ENCODE measurements at regions not wholly inside any gene's neighbourhood (a gene's known extent, or its start where the extent isn't known, plus 50 kb on each side); places are given as distances from the start of the nearest gene placed in this dataset.

DNA sequence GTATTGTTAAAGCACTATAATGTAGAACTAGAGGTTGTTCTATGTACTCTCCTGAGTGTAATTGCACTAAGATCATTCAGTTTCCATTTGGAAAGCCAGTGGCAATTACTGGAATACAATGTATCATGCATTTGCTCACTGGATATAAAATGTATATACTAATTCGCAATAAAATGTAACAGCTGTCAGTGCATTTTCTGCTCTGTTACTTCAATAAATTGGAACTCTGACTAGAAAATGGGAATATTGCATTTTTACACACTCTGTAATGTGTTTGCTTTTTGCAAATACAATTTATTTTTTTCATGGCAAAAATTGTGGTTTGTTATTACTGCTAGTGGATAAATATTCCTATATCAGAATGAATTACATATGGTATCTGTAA is 893.8 kb upstream of the POU3F3 start:
- ATAC-seq = no peak

DNA sequence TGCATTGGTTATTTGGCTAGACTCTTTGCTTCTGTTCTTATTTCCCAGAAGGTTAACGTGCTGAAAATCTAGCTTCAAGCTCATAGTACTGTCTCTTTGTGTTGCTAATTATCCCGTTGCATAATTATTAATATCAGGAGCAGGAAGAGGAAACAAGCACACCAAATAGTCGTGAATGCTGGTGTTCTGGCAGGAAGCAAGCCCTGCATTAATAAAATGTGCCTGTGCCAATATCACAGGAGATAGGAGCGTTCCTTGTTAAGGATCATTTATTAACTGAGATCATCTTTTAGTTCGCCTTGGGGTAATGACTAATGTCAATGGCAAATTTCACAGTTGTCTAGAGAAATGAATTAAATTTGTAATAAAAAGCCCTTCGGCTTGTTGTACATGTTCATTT is 893.0 kb upstream of the POU3F3 start:
- ATAC-seq = no peak

- no peak for ATAC-seq
These were observed 892.1 kb upstream of the POU3F3 start for GRCh38 chr2:103961862-103962261.

DNA sequence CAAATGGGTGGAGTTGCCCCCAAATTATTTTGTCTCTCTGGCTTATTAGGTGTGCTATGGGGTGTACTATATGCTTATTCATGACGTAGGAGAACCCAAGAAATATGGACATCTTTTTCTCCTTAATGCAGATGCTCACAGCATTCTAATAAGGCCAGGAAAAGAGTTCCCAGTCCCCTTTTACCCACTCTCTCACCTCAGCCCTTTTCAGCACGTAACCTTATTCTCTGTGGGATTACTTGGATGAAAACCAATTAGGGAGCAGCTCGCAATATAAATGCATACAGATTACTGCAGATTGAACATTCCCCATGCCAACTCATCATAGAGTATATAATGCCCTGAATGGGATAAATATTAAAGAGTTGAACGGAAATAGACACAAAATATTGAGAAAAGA is 891.2 kb upstream of the POU3F3 start:
- no peak for ATAC-seq

- no peak for ATAC-seq
These were observed 890.7 kb upstream of the POU3F3 start for GRCh38 chr2:103963146-103963725.

GRCh38 chr2:103977241-103977640 is 876.7 kb upstream of the POU3F3 start:
- no peak for ATAC-seq

GRCh38 chr2:103977668-103978067 is 876.2 kb upstream of the POU3F3 start:
- ATAC-seq = no peak

DNA sequence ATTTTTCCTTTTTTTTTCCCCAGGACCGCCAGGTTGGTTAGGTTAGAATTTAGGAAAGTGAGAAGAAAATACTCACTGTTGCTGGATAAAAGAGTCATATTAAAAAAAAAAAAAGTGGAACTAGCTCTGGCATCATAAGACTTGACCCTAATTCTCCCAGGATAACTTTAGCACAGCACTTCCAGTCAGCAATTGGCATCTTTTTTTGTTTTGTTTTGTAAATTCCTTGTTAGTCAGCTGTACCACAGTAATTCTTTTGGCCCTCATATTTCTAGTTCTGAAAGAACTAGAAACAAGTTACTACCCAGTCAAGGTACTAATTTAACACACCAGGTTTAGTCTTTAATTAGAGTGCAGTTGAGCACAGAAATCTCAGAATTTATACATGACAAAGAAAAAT is 873.5 kb upstream of the POU3F3 start:
- ATAC-seq = no peak

DNA sequence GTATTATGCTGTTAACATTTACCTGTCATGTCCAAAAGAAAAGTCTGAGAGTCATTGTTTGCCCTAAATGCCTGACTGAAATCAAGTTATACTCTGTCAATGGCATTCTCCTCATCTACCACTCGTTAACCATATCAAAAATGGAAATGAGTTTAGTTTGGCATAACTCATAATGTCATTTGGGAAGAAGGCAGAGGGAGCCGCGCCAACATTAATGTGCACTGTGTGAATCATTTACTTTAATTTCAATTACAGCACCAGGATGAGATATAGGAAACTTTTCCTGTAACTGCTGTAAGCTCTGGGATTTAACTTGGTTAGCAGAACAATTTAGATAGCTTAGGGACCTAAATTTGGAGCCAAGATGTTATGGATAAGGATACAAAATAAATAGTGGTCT is 871.2 kb upstream of the POU3F3 start:
- ATAC-seq = no peak

DNA sequence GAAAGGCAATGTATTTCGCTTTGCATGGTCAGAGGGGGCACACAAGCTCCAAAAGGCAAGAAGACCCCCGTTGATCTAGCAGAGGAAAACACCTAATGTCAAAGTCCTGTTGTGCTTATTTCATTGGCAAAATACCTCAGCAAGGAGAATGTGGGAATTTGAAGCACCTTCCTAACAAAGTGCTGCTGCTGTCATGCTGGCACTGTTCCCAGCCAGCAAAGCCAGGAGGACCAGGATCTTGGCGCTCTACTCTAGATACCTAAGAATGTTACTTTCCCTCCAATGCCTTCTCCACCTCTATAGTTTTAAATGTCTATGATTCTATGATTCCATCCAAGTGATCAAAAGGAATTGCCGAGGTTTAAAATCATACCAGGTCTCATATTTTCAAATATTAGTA is 867.9 kb upstream of the POU3F3 start:
- no peak for ATAC-seq

DNA sequence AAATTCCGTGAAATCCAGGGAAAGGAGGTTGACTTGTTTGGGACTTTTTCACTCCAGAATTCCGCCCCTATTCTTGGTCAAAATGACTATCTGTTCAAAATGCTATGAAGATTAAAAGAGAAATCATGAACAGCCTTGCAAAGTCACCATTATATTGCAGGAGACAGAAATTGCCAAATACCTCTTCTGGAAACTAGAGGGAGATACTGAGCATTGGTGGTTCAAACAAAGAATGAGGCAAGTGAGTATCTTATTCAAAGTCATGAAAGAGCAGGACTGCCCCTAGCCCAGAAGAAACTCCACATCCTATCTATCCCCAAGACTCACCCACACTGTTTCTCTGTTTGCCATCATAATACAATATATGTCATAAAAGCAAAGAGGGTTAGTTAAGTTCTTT is 862.3 kb upstream of the POU3F3 start:
- no peak for ATAC-seq

DNA sequence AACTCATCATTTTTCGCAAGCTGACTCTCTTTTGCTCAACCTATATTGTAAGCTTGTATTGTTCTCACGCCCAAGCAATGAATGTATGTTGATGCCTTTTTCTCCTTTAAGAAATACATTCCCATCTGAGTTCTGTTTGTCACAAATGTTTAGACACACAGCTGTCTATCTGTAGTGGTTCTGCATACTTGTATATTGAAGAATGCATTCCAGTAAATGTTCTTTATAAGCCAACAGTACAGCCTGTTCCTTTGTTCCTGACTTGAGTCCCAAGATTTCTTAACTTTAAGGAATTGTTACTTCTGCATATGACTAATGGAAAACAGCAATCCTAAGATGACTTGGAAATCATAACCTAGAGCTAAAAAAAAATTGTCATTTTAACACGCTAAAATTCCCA is 849.1 kb upstream of the POU3F3 start:
- ATAC-seq = no peak

DNA sequence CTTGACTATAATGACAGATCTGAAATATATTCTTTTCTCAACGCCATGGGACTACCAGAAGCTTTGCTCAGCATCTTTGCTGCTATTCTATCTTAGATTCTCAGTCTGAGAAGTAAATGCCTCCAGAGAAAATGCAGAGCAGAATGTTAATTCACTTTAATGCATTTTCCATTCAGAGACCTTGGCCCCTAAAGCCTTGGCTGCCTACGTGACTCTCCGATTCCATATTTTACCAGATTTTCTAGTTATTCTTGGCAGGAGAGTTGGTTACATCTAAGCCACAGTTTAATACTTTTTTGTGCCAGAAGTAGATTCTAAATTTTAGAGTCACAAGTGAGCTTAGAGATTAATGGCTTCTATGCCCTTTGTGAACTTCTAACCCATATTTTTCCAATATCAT is 837.1 kb upstream of the POU3F3 start:
- no peak for ATAC-seq

GRCh38 chr2:104023306-104023705 is 830.6 kb upstream of the POU3F3 start:
- no peak for ATAC-seq

DNA sequence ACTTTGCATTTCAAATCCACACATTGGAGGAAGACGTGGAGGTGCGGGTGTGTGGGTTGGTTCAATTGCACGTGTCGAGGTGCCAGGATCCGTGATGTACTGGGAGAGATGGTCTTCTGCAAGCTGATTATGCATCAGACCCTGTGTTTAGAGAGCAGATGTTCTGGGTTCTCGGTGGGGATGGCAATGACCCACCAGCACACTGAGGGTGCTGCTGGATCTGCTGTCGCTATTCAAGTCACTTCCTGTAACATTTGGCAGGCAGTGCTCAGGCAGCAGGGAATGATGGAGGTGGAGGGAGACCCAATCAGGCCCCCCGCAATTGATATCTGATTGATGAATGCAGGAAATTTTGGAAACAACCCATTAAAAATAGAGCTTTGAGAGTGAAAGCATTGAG is 830.1 kb upstream of the POU3F3 start:
- ATAC-seq = no peak

- no peak for ATAC-seq
These were observed 828.6 kb upstream of the POU3F3 start for GRCh38 chr2:104025295-104025694.

- no peak for ATAC-seq
These were observed 827.2 kb upstream of the POU3F3 start for GRCh38 chr2:104026725-104027124.

DNA sequence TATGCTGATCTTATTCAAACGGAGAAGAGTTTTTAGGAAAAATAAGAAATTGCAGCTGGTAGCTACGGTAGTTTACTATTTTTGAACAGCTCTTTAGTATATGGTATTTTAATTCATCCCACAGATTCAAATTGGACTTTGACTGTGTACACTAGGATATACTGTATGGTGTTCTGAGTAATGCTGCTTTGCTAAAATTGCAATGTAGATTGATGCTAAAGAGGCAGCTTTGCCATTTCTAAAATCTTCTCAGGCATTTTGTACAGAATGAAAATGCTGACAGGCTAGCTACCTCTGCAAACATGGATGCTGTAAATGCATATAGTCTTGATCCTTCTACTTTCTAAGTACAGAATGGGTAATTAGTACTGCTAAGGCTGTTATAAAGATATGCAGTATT is 826.6 kb upstream of the POU3F3 start:
- no peak for ATAC-seq

DNA sequence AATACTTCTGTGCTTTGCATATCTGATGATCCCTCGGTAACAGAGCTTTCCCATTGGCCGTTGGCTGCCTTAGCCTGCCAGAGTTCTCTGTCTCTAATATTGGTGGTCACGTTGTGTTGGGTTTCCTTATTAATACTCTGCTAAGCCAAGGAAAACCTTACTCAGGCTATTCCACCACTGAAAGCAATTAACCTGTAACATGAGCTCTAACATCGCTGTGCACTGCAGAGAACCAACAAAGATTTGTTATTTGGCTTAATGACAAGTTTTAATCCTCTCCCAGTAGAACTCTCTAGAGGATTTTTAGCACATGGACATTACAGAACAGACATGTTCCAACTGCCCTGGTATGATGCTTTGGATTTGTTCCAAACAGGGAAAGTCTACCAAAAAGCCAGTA is 825.9 kb upstream of the POU3F3 start:
- ATAC-seq = no peak

DNA sequence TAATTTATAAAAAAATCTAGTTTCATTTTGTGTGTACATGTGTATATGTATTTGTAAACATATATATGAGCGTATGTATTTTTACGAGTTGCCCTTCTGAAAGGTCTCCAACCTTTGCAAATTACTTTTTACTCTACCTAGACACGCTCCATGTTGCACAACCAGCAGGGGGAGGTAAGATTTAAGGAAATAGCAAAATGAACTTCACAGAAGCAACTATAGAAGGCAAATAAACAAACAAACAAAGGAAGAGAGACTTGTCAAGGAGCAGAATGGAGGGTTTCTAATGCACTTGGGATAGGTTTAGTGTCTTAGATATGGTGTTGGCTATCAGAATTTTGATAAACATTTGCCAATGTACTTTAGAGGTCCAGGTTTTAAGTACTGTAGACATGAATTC is 820.5 kb upstream of the POU3F3 start:
- ATAC-seq = no peak

DNA sequence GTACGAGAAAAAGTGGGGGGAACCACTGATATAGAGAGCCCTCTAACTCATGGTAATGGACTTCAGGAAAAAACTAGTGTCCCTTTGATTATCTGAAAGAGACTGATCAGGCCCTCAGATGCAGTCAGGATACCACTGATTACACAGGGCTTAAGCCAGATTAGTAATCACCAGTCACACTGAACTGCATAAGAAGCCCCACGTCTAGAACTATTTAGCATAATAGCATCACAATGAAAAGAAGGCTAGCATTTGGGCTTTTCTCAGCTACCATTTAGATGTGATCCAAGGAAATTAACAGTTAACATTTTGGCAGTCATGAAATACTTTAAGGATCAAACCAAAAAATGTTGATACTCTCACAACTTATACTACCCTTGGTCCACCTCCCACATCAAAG is 813.1 kb upstream of the POU3F3 start:
- ATAC-seq = no peak

GRCh38 chr2:104041351-104041750 is 812.6 kb upstream of the POU3F3 start:
- no peak for ATAC-seq

DNA sequence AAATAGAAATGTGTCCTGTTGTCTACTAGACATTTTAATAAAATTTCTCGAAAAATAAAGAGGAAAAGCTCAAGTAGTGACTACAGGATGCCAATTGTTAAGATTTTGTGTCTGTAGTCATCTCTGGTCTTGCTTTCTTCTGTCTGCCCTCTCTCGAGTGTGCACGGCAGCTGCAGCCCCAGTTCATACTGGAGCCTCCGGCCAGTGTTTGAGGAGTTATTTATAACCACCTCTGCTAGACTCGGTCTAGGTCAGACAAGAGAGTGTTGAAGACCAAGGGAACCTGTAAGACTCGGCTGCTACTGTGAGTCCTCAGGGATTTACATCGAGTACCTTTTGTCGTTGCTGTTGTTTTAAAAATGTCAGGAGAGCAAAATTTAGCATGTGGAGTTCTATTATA is 810.1 kb upstream of the POU3F3 start:
- no peak for ATAC-seq

DNA sequence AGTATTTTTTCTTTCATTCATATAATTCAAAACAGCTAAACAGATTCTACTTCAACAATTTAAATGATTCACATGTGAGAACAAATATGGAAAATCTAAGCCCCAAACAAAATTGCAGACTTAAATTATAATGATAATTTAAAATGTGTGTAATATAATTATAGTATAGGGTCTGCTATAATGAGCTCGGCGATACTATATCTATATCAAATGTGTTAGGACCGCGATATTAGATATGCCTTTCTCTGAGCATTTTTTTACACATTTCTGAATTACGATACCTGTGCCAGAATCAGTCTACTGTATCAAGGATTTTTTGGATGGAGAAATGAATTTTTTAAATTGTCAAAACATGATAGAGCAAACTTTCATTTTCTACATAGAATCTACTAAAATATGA is 808.8 kb upstream of the POU3F3 start:
- no peak for ATAC-seq

DNA sequence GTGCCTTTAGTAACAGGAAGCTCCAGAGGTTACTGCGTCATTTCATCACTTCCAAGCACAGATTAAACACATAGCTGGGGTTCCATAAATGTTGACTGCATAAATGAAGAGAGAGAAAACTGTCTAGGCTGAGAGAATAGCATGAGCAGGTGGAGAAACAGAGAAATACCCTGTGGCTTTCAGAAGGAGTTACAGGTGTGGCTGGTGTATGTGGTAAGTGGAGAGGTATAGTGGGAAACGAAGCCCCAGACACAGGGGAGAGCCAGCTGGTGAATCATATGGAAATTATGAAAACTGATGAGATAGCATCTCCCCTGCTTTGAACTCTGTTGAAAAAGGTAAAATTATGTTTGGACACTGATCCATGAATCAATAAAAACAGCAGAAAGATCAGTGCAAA is 807.4 kb upstream of the POU3F3 start:
- no peak for ATAC-seq

GRCh38 chr2:104047516-104047915 is 806.4 kb upstream of the POU3F3 start:
- ATAC-seq = no peak
